Activated CD4-positive, alpha-beta T cell treated with anti-CD3 and anti-CD28 coated beads, Interleukin-2, amount 50 U/mL, for 1 hour (primary cell): ENCODE measurements at regions not wholly inside any gene's neighbourhood (a gene's known extent, or its start where the extent isn't known, plus 50 kb on each side); places are given as distances from the start of the nearest gene placed in this dataset.
"Not testable (repeated sequence)": the region's sequence is repeated elsewhere in the genome, so short reads cannot be mapped to it uniquely, and the experiment has no call there.

ENCODE experiments used
- DNase-seq: peaks from one replicate; pipeline ENCODE4 v3.0.0-alpha.2; 2020

DNA sequence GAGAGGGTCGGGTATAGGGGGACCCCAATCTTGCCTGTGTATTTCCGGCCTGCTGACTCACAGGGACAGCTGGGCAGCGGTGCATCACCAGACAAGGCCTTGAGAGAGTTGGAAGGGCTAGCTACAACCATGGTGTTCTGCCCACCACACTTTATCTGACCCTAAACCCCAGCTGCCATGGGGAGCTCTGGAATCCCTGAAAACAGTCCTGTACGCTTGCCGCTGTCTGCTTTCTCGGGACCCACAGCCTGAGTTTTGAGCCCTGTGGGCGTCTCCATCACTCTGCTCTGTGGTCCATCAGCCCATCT lies 100.4 kb upstream of the GSE1 start:
- DNase-seq = no peak

DNA sequence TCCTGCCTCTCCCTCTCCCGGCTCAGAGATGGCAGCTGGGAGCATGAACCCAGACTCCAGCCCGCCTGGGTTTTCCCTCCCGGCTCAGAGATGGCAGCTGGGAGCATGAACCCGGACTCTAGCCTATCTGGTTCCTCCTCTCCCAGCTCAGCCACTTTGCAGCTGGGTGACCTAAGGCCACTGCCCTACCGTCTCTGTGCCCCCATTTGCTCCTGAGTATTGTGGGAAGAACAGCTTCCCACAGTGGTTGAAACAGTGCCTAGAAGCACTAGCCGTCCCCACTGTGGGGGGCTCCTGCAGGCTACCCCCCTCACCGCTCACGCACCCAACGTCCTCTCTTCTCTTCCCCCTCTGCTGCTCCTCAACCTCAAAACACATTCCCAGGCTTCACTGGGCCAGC lies 99.9 kb upstream of the GSE1 start:
- DNase-seq = no peak

DNA sequence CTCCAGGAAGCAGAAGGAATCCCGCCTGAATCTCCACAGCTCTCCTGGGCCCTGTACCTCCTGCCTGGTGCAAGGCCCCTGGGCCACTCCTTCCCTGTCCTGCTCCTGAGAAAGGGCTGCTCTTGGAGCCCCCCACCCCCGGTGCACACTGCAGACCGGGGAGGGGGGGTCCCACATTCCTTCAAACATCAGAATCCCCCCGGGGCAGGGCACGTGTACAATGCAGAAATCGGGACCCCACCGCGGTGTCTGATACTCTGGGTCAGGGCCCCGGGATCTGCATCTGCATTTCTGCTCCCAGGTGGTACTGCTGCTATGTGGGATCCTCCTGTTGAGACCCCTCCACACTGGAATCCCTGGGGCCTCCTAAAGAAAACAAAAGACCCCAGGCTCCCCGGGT lies 99.5 kb upstream of the GSE1 start:
- no peak for DNase-seq

DNA sequence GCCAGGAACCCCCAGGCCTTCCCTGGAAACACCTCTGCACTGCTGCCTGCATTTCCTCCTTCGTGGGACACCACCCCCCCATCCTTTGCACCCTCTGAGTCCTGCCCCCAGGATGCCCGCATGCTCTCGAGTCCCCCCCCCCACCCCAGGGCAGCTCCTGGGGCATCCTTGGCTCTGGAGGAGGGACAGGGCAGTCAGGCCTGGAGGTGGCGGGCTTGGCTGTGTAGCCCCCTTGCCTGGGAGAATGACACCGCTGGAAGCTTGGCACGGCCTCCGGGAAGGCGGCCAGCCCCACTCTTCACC lies 98.9 kb upstream of the GSE1 start:
- DNase-seq = no peak

DNA sequence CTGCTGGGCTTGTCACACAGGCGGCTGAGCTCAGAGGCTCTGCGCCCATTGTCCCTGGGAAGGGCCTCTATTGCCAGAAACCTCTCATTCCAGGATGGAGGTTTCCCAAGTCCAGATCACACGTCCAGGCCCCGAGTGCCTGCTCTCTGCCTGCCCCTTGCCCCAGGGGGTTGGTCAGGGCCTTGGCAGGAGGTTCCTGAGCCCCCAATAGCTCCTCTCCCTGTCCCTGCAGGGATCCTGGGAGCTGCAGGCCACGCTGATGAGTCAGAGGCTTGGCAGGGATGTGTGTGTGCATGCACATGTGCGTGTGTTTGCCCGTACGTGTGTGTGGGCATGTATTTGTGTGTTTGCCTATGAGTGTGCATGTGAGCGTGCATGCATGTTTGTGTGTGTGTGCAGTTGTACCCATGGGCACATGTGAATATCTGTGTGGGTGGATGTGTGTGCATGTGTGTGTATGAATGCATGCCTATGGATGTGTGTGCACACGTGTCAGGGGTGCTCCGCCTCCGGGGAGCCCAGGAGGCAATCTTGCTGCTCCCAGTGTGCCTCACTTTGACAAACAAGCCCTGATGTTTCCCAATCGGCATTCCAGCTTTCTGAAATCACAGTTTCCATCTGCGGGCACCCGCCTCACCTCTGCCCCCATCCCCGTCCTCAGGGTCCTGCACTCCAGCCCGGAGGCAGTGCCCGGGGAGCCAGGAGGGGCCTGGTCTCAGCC lies 98.4 kb upstream of the GSE1 start:
- DNase-seq = no peak

DNA sequence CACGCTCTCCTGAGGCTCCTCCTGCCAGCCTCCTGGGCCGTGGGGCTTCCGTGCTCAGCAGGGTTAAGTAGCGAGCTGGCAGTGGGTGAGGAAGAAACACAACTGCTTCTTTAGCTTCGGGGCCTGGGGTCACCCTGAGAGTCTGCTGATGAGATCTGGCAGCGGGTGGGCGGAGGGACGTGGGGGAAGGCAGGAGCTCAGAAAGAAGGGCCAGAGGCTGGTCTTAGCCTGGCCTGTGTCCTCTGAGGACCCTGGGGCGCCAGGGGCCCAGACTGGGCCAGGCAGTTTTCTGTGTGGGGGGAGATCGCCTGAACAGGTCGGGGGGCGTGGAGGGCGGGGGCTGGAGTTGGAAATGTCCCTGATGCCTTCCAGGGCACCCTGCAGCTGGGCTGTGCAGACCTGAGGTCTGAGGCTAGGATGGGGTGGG lies 97.8 kb upstream of the GSE1 start:
- no peak for DNase-seq

DNA sequence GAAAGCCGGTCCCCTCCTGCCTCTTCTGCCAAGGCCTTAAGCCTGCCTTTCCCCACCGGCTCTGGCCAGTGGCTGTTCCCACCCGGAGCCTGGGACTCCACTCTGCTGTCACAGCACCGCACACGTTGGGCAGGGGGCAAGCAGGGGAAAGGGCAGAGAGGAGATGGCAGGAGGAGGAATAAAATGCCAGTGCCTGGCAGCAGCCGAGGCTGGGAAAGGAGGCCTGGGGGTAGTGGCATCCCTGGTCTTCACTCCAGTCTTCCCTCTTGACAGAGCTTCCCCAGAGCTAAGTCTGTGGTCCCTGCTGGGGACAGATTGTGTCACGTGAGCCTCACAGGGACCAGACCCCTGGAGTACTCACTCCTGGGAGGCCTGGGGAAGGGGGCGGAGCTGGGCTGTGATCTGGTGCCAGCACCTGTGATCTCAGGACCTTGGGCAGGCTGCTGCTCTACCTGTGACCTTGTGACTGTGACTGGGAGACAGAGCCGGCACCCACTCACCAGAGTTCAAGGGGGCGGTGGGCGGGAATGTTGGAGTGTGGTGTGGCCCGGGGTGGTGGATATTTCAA lies 97.2 kb upstream of the GSE1 start:
- DNase-seq = no peak

DNA sequence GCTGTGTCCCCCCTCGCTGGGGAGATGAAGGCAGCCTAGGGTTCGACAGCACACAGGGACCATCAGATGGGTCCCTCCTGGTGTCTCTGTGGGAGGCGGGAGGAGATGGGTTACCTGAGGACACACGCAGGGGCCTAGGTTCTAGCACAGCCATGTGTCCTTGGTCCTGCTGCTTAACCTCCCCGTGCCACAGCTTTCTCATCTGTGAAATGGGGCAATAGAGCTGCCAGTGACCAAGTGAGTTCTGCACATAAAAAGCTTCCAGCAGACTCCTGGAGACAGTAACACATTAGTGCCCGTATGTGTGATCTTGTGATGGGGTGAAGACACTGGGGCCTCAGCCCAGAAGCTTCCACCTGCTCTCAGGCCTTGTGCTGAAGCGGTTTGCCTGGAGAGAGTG lies 96.0 kb upstream of the GSE1 start:
- DNase-seq = no peak

DNA sequence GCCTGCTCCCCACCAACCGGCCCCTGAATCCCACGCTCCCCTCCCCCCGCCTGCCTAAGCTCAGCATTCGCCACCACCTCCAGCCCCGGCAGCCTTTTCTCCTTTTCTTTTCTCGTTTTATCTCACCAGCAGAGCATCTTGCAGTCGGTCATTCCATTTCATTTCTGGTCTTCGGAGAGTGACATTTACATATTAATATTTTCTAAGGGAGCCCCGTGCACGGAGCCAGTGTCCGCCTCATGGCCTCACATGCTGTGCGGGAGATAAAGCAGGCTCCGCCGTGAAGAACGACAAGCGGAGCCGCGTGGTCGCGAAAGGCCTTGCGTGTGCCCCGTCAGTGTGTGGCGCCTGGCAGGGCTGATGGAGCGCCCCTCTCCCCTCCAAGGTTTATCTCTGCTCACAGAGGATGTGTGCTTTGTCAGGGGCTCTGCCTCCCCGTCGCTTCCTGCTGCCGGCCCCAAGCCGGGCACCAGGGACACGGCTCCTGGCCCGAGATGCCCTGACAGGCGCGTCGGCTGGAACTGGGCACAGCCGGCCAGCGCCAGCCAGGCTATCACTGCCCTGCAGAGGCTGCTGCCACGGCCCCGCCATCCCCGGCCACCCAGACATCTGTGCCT lies 95.5 kb upstream of the GSE1 start:
- DNase-seq = no peak

DNA sequence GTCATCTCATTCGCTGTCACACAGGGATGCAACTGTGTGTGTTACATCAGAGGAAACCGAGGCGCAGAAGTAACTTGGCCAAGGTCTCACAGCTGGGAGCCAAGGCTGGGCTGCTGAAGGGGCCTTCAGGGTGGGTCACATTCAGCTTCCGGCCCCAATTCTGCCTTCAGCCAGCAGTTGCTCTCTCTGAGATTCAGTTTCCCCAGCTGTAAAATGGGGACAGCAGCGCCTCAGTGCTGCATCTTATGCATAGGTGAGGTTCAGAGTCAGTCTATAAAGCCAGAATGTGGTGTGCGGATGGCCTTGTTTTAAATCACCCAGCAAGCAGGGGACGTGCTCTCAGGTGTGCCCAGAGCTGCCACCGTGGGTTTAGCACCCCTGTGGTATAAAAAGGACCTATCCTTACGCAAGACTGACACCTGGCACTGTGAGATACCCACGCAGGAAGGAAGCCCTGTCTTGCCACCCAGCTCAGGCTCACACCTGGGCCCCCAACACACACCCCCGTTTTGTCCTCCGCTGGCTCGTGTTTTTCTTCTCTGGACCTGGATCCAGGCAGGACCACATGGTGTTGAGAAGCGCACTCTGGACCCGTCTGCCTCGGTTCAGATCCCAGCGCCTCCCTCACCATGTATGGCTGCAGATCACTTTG lies 94.6 kb upstream of the GSE1 start:
- DNase-seq = no peak

DNA sequence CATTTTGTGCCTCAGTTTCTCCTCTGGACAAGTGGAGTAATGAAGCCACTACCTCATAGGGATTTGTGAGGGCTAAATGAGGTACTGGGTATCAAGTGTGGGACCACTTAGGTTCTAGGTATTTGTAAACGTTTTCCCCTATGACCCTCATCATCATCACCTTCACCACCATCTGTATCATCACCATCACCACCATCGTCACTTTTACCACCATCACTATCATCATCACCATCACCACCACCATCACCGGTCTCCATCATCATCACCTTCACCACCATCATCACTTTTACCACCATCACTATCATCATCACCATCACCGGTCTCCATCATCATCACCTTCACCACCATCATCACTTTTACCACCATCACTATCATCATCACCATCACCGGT lies 94.1 kb upstream of the GSE1 start:
- not testable (repeated sequence) for DNase-seq

DNA sequence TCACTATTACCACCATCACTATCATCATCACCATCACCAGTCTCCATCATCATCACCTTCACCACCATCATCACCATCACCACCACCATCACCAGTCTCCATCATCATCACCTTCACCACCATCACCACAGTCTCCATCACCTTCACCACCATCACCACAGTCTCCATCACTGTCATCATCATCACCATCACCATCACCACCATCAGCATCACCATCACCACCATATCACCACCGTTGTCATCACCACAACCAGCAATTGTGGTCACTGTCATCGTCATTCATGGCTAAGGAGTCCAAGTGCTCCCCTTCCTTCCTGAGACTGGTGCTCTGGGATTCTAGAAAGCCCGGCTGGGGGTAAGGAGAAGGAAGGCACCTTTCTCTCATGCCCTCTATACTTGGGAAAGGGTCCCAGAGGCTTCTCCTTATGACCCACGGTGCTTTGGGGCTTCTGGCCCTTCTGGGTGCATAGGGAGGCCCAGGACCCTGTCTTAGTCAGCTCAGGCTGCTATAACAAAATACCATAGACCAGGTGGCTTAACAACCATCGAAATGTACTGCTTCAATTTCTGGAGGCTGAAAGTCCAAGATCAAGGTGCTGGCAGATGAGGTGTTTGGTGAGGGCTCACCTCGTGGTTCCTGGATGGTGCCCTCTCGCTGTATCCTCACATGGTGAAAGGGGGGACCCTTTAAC lies 93.4 kb upstream of the GSE1 start:
- DNase-seq = no peak

DNA sequence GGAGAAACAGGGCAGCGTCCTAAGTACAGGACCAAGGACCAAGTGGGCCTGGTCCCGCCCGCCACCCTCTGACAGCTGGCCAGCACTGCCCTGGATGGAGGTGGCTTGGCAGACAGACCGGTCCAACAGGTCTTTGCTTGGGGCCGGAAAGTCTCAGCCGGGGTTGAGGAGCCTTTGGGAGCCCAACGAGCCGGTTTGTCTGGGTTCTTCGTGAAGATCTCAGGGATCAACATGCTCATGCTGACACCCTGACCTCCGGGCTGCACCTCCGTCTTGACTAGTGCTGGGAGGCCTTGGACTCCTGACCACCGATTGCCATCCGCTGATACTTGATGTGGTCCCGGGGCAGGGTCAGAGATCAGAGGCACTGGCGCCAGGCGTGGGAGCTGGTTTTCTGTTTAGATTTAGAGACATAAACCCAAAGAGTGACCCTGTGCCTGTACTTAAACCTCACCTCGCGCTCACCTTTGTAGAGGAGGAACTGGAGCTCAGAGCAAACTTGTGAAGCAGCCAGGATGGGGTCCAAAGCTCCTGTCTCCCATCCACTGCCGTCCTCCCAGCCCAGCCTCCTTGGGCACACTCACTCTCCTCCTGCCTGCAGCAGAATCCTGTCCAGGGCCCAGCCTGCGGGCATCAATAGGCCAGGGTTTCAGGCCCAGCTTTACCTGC lies 92.1 kb upstream of the GSE1 start:
- no peak for DNase-seq

DNA sequence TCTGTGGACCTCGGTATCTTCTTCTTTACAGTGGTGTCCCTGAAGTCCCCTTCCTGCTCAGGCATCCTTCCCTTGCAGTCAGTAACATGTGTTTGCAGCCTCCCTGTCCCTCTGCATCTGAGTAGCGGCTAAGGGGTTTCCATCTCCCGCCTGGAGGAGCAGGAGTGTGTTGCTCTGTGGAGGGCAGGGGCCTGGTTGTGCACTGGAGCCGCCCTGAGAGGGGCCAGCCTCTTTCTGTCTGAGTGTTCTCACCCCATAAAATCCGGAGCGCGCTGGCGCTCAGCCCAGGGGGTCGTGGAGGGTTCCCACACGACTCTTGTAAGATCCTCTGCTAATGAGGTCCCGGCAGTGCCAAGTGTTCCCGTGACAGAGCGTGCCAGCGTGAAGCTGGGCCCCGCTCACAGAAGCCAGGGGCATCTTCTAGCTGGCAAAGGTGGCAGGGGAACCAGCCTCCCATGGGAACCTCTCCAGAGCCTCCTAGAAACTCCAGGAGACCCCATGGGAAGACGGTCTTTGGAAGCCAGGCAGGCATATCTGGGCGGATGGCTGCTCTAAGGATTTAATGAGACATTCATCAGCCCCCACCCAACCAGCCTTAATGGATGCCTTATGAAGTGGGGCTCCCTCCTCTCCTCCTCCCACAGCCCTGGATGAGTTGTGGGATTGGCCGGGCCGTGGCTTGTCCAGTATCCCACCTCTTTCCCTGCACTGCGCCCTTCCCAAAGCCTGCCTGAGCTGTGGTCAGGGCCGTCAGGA lies 91.4 kb upstream of the GSE1 start:
- DNase-seq = no peak

DNA sequence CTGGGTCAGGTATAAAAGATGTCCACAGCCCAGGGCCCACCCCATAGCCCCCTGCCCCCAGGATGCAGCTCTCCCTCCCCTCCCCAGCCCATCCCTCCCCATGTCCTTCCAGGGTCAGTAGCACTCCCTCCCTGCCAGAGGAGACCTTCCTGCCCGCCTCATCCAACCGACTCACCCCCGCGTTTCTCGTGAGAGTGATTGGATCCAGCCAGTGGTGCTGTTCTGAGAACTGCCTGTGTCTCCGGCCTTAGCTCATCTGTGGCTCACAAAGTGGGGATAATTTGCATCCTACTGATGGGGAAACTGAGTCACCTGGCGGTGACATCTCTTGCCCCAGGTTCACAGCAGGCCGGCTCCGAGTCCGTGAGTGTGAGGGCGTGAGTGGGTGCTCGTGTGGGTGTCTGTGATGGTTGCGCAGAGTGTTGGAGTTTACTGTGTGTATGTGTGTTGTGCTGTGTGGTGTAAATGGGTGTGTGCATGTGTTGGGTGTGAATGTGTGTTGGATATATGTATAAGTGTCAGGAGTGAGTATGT lies 90.7 kb upstream of the GSE1 start:
- DNase-seq = no peak

DNA sequence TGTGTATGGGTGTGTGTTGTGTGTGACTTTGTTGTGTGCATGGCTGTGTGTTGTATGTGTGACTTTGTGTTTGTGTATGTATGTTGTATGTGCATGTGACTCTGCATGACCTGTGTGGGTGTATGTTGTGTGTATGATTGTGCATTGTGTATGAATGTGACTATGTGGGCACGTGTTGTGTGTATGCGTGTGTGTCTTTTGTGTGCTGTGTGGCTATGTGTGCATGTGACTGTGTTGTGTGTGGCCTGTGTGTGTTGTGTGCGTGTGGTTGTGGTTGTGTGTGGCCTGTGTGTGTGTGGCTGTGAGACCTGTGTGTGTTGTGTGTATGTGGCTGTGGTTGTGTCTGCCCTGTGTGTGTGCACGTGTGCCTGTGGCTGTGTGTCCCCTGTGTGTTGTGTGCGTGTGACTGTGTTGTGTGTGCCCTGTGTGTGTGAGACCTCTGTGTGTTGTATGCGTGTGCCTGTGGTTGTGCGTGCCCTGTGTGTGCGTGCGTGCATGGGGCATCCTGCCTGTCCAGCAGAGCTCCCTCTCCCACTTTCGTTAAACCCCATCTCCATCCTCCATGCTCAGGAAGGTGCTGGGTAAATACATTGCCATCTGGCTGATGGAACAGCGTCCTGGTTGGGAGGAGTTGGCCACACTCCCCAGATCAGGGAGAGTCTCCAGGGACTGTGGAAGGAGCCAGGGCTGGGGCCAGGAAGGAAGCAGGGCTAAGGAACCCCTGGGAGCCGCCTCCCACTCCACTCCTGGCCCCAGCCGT lies 90.1 kb upstream of the GSE1 start:
- DNase-seq = no peak

DNA sequence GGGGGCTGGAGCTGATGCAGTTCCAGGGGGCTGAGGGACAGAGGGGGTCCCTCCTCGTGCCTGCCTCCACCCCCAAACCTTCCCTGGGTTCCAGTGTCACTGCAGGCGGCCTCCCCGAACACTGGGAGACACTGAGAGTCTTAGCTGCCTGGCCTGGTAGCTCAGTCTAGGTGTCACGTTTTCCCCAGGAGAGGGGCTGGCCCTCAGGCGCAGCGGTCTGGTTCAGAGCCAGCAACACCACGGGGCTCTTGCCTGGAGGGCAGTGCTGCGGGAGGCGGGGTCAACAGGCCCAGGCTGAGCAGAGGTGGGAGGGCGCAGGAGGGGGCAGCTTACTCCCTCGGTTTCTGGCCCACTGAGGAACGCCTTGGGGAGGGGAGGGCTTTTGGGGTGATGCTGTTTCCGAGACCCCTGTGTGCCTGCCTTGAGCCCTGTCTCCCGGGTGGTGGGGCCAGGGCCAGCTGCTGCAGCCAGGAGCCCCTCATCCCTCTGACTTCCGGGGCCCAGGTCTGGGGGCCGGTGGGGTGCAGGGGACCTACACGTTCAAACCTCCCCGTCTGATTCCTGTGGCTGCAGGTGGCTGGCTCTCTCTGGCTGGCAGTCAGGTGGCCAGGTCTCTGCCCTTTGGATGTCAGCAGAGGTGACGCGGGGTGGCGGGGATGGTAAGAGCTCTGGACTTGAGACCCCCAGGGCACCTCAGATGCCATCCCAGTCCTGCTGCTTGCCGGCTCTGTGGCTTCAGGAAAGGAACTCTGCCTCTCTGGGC lies 89.3 kb upstream of the GSE1 start:
- no peak for DNase-seq

DNA sequence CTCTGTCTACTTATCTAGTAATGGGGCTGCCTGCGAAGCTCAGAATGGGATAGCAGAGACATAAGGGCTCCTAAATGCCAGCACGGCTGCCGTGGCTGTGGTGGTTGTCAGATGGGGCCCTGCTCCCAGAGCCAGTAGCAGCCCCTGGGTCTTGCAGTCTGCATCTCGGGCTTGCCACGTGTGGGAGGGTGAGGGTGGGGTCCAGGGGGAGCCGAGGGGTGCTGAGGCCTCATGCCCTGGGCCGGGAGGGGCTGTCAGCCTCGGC lies 88.8 kb upstream of the GSE1 start:
- DNase-seq = no peak

DNA sequence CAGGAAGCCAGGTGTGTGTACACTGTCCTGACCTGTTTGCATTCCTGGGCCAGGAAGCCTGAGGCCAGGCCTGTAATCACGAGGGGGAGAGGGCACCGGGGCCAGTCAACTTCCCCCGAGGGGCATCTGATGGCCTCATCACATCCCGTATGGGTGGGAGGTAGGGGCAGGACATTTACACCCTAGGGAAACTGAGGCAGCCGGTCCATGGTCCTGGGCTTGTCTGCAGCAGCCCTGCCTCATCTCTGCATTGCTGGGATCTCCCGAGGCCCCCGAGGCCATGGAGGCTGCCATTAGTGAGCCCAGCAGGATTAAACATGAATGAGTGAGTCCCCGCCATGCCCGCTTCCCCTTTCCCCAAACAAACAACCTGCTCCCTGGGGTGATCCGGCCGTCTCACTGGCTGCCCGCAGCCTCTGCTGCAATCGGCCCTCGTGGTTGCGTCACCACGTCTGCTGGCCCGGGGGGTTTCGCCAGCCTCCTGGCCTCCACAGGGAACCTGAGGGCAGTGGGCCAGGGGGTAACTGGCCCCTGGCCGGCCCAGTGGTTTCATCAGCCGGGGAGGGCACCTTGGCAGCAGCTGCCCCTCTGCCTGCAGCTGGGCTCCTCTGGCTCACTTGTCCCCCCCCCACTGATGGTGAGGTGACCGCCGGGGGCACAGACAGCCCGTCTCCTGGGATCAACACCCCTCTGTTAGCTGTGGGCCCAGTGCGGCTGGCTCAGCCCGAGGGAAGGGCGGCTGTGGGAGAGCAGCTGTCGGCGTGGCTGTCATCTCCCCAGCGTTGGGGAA lies 88.3 kb upstream of the GSE1 start:
- DNase-seq = no peak
